ENCODE measurements at regions not wholly inside any gene's neighbourhood (a gene's known extent, or its start where the extent isn't known, plus 50 kb on each side); places are given as distances from the start of the nearest gene placed in this dataset.
"Not testable (repeated sequence)": the region's sequence is repeated elsewhere in the genome, so short reads cannot be mapped to it uniquely, and the experiment has no call there.

GRCh38 chr2:35688309-35688708, 667.3 kb upstream of the CRIM1 start:
- DNase-seq: no peak
- Mint-ChIP-seq H3K27ac (no peak overlapping the region), H3K4me1 (ENCODE audit: low read depth) (no peaks in the 10 kb centered on the region), H3K9me3 (no peaks in the 10 kb centered on the region), H3K27me3 (ENCODE audit: low read depth) (no peaks in the 10 kb centered on the region), H3K36me3 (ENCODE audit: low read depth) (no peaks in the 10 kb centered on the region), H3K4me3 (no peak overlapping the region)
- CTCF ChIA-PET: no interaction called here
- intact Hi-C loops (cut with micrococcal nuclease): no loop called here

- H3K27me3 Mint-ChIP-seq (ENCODE audit: low read depth): no peaks in the 10 kb centered on the region
- peaks cover 2% of the 10 kb centered on the region for H3K9me3 Mint-ChIP-seq
- CTCF ChIA-PET: no interaction called here
- H3K36me3 Mint-ChIP-seq (ENCODE audit: low read depth): no peaks in the 10 kb centered on the region
- H3K27ac Mint-ChIP-seq: no peak overlapping the region
- no peak for DNase-seq
- no peak overlapping the region for H3K4me3 Mint-ChIP-seq
- no peaks in the 10 kb centered on the region for H3K4me1 Mint-ChIP-seq (ENCODE audit: low read depth)
- intact Hi-C loops (cut with micrococcal nuclease): no loop called here
These were observed 703.8 kb upstream of the CRIM1 start for GRCh38 chr2:35651688-35652323.

DNA sequence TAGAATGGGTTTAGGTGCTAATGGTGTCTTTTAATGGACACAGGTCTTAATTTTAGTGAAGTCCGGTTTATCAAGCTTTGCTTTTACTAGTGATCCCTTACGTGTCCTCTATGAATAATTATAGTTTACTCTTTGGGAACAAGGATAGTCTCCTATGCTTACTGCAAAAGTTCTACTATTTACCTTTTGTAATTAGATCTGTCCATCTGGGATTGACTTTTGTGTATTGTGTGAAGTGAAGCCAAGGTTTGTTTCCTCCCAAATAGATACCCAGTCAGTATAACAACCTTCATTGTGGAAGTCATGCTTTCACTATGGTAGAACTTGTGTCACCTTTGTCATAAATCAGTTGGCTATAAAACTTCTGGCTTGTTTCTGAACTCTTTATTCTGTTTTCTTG, 740.9 kb upstream of the CRIM1 start:
- no peaks in the 10 kb centered on the region for H3K27me3 Mint-ChIP-seq (ENCODE audit: low read depth)
- no peak overlapping the region for H3K27ac Mint-ChIP-seq
- DNase-seq: no peak
- intact Hi-C loops (cut with micrococcal nuclease): no loop called here
- no peaks in the 10 kb centered on the region for H3K9me3 Mint-ChIP-seq
- no peak overlapping the region for H3K4me3 Mint-ChIP-seq
- CTCF ChIA-PET: no interaction called here
- H3K36me3 Mint-ChIP-seq (ENCODE audit: low read depth): no peaks in the 10 kb centered on the region
- H3K4me1 Mint-ChIP-seq (ENCODE audit: low read depth): no peaks in the 10 kb centered on the region

DNA sequence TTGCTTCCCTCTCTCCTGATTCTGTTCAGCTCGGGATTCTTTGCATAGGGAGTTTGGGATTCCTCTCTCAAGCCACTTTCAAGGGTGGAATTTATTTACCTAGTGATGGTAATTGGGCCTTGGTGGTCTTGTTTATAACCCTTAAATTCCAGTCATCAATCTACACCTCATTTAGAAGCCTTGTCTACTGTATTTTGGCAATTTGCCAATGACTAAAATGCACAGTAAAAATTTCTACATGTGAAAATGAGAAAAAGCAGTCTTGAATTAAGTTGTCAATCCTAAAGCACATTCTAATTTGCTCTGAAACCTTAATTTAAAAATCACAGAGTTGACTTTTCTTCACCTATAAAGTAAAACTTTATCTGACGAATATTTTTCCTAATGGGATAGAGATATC, 749.2 kb upstream of the CRIM1 start:
- Mint-ChIP-seq H3K4me1 (ENCODE audit: low read depth) (no peaks in the 10 kb centered on the region), H3K27ac (no peak overlapping the region), H3K36me3 (ENCODE audit: low read depth) (no peaks in the 10 kb centered on the region), H3K9me3 (no peaks in the 10 kb centered on the region), H3K4me3 (no peak overlapping the region), H3K27me3 (ENCODE audit: low read depth) (peaks cover 2% of the 10 kb centered on the region)
- CTCF ChIA-PET: interaction anchor here (1.0 kb wide), 1 partner anchor 1510 kb away, joined by 3 read pairs; no protein-coding TSS in a partner anchor
- no peak for DNase-seq
- intact Hi-C loops (cut with micrococcal nuclease): no loop called here

GRCh38 chr2:35598310-35598709, 757.3 kb upstream of the CRIM1 start:
- DNase-seq: no peak
- intact Hi-C loops (cut with micrococcal nuclease): no loop called here
- CTCF ChIA-PET: no interaction called here
- no peak overlapping the region for H3K27ac Mint-ChIP-seq
- H3K4me1 Mint-ChIP-seq (ENCODE audit: low read depth): no peaks in the 10 kb centered on the region
- no peak overlapping the region for H3K4me3 Mint-ChIP-seq
- no peaks in the 10 kb centered on the region for H3K27me3 Mint-ChIP-seq (ENCODE audit: low read depth)
- peaks cover 13% of the 10 kb centered on the region for H3K9me3 Mint-ChIP-seq
- H3K36me3 Mint-ChIP-seq (ENCODE audit: low read depth): no peaks in the 10 kb centered on the region

DNA sequence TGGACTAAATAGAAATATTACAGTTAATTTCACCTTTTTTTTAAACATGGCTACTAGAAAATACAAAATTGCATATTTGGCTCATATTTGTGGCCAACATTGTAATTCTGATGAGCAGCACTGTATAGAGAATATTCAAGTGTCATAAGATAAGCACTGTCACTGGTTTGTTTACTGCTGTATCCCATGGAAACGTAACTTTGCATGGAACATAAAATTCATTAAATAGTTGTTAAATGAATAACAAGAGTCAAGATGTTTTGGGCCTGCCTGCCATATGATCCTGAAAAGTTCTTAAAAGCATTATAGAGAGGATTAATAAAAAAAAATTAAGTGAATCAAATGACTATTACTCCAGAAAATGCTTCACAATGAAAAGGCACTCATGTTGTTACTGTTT, 763.7 kb upstream of the CRIM1 start:
- H3K4me3 Mint-ChIP-seq: no peak overlapping the region
- no peak for DNase-seq
- CTCF ChIA-PET: no interaction called here
- H3K9me3 Mint-ChIP-seq: peaks cover 4% of the 10 kb centered on the region
- H3K36me3 Mint-ChIP-seq (ENCODE audit: low read depth): no peaks in the 10 kb centered on the region
- intact Hi-C loops (cut with micrococcal nuclease): no loop called here
- no peaks in the 10 kb centered on the region for H3K27me3 Mint-ChIP-seq (ENCODE audit: low read depth)
- H3K4me1 Mint-ChIP-seq (ENCODE audit: low read depth): no peaks in the 10 kb centered on the region
- no peak overlapping the region for H3K27ac Mint-ChIP-seq

DNA sequence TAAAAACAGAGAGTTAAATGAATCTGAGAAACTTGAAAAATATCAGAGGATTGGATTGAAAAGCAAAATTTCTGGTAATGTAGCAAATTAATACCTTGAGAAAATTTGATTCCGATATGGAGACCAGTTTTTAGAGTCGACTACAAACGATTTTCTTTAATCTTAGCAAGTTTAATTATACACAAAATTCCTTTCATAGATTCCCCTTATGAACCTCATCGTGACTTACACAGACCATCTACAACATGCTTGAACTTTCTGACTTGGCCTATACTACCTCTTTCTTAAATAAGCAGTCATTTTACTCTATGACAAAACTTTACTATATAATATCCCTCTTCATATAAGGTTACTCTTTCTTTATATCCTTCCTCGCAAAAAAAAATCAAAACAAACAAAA, 769.6 kb upstream of the CRIM1 start:
- H3K9me3 Mint-ChIP-seq: peaks cover 15% of the 10 kb centered on the region
- no peak overlapping the region for H3K4me3 Mint-ChIP-seq
- CTCF ChIA-PET: no interaction called here
- intact Hi-C loops (cut with micrococcal nuclease): no loop called here
- no peaks in the 10 kb centered on the region for H3K4me1 Mint-ChIP-seq (ENCODE audit: low read depth)
- H3K36me3 Mint-ChIP-seq (ENCODE audit: low read depth): no peaks in the 10 kb centered on the region
- H3K27ac Mint-ChIP-seq: no peak overlapping the region
- DNase-seq: no peak
- no peaks in the 10 kb centered on the region for H3K27me3 Mint-ChIP-seq (ENCODE audit: low read depth)

- H3K27me3 Mint-ChIP-seq (ENCODE audit: low read depth): no peaks in the 10 kb centered on the region
- DNase-seq: no peak
- H3K9me3 Mint-ChIP-seq: peaks cover 17% of the 10 kb centered on the region
- intact Hi-C loops (cut with micrococcal nuclease): no loop called here
- H3K36me3 Mint-ChIP-seq (ENCODE audit: low read depth): no peaks in the 10 kb centered on the region
- no peak overlapping the region for H3K4me3 Mint-ChIP-seq
- no peak overlapping the region for H3K27ac Mint-ChIP-seq
- H3K4me1 Mint-ChIP-seq (ENCODE audit: low read depth): no peaks in the 10 kb centered on the region
- CTCF ChIA-PET: no interaction called here
These were observed 772.9 kb upstream of the CRIM1 start for GRCh38 chr2:35582637-35583036.

DNA sequence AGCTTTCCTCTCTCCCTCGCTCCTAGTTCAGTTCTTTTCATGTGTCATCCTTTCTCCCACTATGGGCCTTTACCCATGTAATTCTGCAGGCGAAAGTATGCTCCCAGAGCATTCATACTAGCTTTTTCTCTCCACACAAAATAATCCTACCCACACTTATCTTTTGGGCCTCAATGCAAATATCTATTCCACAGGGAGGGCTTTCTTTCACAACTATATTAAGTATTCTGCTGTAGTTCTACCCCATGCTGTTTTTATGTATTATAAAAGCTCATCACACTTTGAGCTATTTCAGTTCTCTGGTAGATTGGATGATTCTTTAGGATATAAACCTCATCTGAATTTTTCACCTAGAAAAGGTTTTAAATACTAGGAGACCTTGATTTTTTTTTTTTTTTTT, 774.6 kb upstream of the CRIM1 start:
- Mint-ChIP-seq H3K36me3 (ENCODE audit: low read depth) (no peaks in the 10 kb centered on the region), H3K27ac (no peak overlapping the region), H3K4me1 (ENCODE audit: low read depth) (no peaks in the 10 kb centered on the region), H3K4me3 (no peak overlapping the region), H3K27me3 (ENCODE audit: low read depth) (peaks cover 1% of the 10 kb centered on the region), H3K9me3 (peaks cover 8% of the 10 kb centered on the region)
- intact Hi-C loops (cut with micrococcal nuclease): no loop called here
- DNase-seq: no peak
- CTCF ChIA-PET: no interaction called here

DNA sequence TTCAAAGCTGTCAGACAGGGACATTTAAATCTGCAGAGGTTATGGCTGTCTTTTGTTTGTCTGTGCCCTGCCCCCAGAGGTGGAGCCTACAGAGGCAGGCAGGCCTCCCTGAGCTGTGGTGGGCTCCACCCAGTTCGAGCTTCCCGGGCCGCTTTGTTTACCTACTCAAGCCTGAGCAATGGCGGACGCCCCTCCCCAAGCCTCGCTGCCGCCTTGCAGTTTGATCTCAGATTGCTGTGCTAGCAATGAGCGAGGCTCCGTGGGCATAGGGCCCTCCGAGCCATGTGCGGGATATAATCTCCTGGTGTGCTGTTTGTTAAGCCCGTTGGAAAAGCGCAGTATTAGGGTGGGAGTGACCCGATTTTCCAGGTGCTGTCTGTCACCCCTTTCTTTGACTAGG, 787.0 kb upstream of the CRIM1 start:
- H3K27me3 Mint-ChIP-seq (ENCODE audit: low read depth); H3K36me3 Mint-ChIP-seq (ENCODE audit: low read depth); H3K4me1 Mint-ChIP-seq (ENCODE audit: low read depth); H3K27ac Mint-ChIP-seq; intact Hi-C loops (cut with micrococcal nuclease); H3K4me3 Mint-ChIP-seq; CTCF ChIA-PET; H3K9me3 Mint-ChIP-seq; DNase-seq: not testable (repeated sequence)

DNA sequence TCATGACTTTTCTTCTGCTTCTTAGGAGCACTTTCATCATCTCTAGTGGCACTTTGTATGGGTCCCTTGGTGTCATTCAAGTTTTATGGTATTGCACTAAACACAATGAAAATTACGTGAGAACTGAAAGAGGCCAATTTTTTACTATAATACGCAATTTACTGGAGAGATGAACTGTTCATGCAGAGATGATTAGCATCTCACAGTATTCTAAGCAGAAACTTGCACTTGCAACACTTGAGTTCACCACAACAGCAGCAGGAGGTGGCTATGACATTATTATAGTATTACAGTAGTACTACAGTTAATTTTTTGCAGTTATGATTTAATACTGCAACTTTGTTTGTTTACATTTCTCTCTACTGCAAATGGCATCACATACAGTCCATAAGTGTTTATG, 793.1 kb upstream of the CRIM1 start:
- intact Hi-C loops (cut with micrococcal nuclease): no loop called here
- no peaks in the 10 kb centered on the region for H3K27me3 Mint-ChIP-seq (ENCODE audit: low read depth)
- H3K4me1 Mint-ChIP-seq (ENCODE audit: low read depth): no peaks in the 10 kb centered on the region
- H3K9me3 Mint-ChIP-seq: peaks cover 3% of the 10 kb centered on the region
- no peaks in the 10 kb centered on the region for H3K36me3 Mint-ChIP-seq (ENCODE audit: low read depth)
- H3K4me3 Mint-ChIP-seq: no peak overlapping the region
- CTCF ChIA-PET: no interaction called here
- H3K27ac Mint-ChIP-seq: no peak overlapping the region
- no peak for DNase-seq

DNA sequence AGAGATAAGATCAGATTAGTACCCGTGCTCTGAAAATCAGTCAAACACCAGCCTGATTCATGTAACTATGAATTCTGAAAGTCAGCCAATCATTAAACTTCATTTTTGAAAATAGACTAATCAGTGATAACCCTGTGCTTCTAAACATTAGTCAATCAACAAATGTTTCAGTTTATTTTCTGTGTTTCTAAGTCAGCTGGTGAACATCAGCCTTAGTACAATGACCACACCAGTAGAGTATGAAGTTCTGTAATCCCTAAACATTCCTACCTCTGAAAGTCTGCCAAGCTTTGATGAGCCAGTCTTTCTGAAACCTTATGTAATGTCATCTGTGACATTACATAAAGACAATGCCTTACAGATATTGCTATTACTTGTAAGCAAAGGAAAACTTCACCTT, 807.4 kb upstream of the CRIM1 start:
- Mint-ChIP-seq H3K9me3 (no peaks in the 10 kb centered on the region), H3K36me3 (ENCODE audit: low read depth) (no peaks in the 10 kb centered on the region), H3K4me1 (ENCODE audit: low read depth) (no peaks in the 10 kb centered on the region), H3K27me3 (ENCODE audit: low read depth) (peaks cover 3% of the 10 kb centered on the region), H3K4me3 (no peak overlapping the region), H3K27ac (no peak overlapping the region)
- DNase-seq: no peak
- intact Hi-C loops (cut with micrococcal nuclease): no loop called here
- CTCF ChIA-PET: no interaction called here

DNA sequence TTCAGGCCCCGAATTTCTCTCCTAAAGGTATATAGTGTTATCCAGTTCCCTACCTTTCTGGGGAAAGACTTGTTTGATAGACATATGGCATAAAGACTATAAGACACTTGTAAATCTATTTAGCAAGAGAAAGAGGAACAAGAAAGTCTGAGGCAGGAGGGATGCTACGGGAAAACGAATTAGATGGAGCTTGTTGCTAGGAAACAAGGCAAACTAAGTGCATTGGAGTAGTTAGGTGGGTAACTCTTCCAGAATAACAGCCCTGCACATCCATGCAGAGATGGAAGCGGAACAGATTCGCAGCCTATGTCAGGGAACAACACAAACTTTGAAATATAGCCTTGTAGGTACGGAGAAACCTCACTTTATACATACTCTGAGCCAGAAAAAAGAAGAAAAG, 810.3 kb upstream of the CRIM1 start:
- Mint-ChIP-seq H3K9me3 (no peaks in the 10 kb centered on the region), H3K36me3 (ENCODE audit: low read depth) (no peaks in the 10 kb centered on the region), H3K4me3 (no peak overlapping the region), H3K27me3 (ENCODE audit: low read depth) (peaks cover 3% of the 10 kb centered on the region), H3K27ac (no peak overlapping the region), H3K4me1 (ENCODE audit: low read depth) (no peaks in the 10 kb centered on the region)
- intact Hi-C loops (cut with micrococcal nuclease): no loop called here
- CTCF ChIA-PET: no interaction called here
- DNase-seq: no peak

DNA sequence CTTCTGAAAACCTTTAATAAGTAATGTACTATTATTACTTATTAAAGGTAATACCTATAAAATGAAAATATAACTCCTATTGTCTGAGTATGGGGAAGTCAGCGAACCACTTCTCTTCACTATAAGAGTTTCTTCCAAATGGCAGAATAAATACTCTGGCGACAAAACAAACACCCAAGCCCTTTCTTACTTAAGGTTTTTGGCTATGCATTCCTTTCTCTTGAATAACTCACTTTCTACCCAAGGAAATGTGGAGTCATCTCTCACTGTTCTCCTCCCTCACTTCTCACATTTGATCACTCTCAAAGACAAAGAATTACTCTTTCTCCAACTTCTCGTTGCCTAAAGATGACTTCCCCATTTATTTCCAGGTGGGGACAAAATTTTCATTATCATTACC, 816.8 kb upstream of the CRIM1 start:
- H3K9me3 Mint-ChIP-seq: peaks cover 3% of the 10 kb centered on the region
- intact Hi-C loops (cut with micrococcal nuclease): no loop called here
- peaks cover 2% of the 10 kb centered on the region for H3K27me3 Mint-ChIP-seq (ENCODE audit: low read depth)
- H3K36me3 Mint-ChIP-seq (ENCODE audit: low read depth): no peaks in the 10 kb centered on the region
- H3K4me3 Mint-ChIP-seq: no peak overlapping the region
- CTCF ChIA-PET: no interaction called here
- H3K4me1 Mint-ChIP-seq (ENCODE audit: low read depth): no peaks in the 10 kb centered on the region
- no peak for DNase-seq
- H3K27ac Mint-ChIP-seq: no peak overlapping the region

Data from activated naive CD4-positive, alpha-beta T cell treated with anti-CD3 and anti-CD28 coated beads for 36 hours (primary cell).